ENCODE measurements at regions not wholly inside any gene's neighbourhood (a gene's known extent, or its start where the extent isn't known, plus 50 kb on each side); places are given as distances from the start of the nearest gene placed in this dataset.

DNA sequence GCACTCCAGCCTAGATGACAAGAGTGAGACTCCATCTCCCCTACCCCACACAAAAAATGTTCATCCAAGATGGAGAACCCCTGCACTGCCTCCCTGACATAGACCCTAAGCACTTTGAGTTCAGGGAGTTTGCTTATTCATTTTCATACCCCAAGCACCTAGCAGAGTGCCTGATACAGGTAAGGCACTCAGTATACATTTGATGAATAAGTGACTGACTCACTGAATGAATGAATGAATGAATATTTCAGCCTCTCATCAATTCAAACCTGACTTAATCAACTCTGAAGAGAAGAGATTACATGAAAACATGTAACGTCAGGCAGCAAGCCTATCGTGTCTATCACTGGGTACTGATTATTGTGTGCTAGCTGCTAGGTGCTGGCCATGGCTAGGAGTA, 121.3 kb upstream of the GADD45A start:
- in situ Hi-C loops (cut with MboI; ENCODE audit: low pct_ligation_motif_present in 1 of 4, low pct_unique_long_range_greater_than_20kb in 1 of 4, low sequenced_read_pairs in 3 of 4) (loop anchor here in 1 of 4 donors (10.0 kb wide), 1 partner anchor 191 kb away; no protein-coding TSS in a partner anchor), intact Hi-C loops (cut with DNase I; ENCODE audit: low total_unique reads) (no loop called here)
- Histone ChIP-seq H3K27ac (peak overlapping the region in 3 of 4 donors; percentile 8 to 57 (median 49)), H3K4me3 (no peak overlapping the region), H3K36me3 (no peaks in the 10 kb centered on the region), H3K9me3 (no peaks in the 10 kb centered on the region), H3K4me1 (peaks cover 0 to 24% (median 11%) of the 10 kb centered on the region in 4 donors), H3K27me3 (no peaks in the 10 kb centered on the region)
- no peak for DNase-seq
- TF ChIP-seq EP300 (IDR thresholded peaks at IDR 0.05; ENCODE audit: low read depth) = no peak
- TF ChIP-seq, protein P1, sequence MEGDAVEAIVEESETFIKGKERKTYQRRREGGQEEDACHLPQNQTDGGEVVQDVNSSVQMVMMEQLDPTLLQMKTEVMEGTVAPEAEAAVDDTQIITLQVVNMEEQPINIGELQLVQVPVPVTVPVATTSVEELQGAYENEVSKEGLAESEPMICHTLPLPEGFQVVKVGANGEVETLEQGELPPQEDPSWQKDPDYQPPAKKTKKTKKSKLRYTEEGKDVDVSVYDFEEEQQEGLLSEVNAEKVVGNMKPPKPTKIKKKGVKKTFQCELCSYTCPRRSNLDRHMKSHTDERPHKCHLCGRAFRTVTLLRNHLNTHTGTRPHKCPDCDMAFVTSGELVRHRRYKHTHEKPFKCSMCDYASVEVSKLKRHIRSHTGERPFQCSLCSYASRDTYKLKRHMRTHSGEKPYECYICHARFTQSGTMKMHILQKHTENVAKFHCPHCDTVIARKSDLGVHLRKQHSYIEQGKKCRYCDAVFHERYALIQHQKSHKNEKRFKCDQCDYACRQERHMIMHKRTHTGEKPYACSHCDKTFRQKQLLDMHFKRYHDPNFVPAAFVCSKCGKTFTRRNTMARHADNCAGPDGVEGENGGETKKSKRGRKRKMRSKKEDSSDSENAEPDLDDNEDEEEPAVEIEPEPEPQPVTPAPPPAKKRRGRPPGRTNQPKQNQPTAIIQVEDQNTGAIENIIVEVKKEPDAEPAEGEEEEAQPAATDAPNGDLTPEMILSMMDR (IDR thresholded peaks at IDR 0.05) = no peak
- no peak for TF ChIP-seq POLR2A (IDR thresholded peaks at IDR 0.05)
- no peak for TF ChIP-seq POLR2AphosphoS5 (IDR thresholded peaks at IDR 0.05)
- WGBS, 2 donors (ENCODE audit: low coverage in 1 of 2) = 70 to 78% methylated on average over 2 of the region's 2 CpGs

DNA sequence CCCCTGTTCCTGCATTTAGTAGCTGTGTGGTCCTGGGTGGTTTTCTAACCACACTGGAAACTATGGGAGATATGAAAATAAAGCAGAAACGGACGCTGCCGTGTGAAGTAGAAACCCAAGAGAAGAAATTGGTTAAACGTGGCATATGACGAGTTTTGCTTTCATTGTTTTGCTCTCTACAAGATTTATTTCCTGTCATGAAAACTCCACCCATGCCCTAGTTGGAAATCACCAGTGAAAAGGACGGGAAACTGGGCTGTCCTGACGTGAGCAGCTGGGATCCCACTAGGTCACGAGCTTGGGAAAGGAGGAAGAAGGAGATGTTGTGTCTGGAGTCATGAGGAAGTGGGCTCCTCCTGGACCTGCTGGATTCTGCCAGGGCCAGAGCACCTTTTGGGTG, 120.8 kb upstream of the GADD45A start:
- Histone ChIP-seq H3K27ac (peak overlapping the region in 3 of 4 donors; percentile 8 to 57 (median 49)), H3K27me3 (no peaks in the 10 kb centered on the region), H3K36me3 (no peaks in the 10 kb centered on the region), H3K4me3 (no peak overlapping the region), H3K9me3 (no peaks in the 10 kb centered on the region), H3K4me1 (peaks cover 0 to 24% (median 11%) of the 10 kb centered on the region in 4 donors)
- WGBS, 2 donors (ENCODE audit: low coverage in 1 of 2) = 45 to 50% methylated on average over 5 to 8 of the region's 8 CpGs
- DNase-seq = peak; percentile 34
- TF ChIP-seq, protein P1 (IDR thresholded peaks at IDR 0.05) = no peak
- TF ChIP-seq POLR2AphosphoS5 (IDR thresholded peaks at IDR 0.05) (peak in 1 of 3 donors; percentile 14), POLR2A (IDR thresholded peaks at IDR 0.05) (no peak), EP300 (IDR thresholded peaks at IDR 0.05; ENCODE audit: low read depth) (peak; percentile 11)
- intact Hi-C loops (cut with DNase I; ENCODE audit: low total_unique reads) (no loop called here), in situ Hi-C loops (cut with MboI; ENCODE audit: low pct_ligation_motif_present in 1 of 4, low pct_unique_long_range_greater_than_20kb in 1 of 4, low sequenced_read_pairs in 3 of 4) (loop anchor here in 1 of 4 donors (10.0 kb wide), 1 partner anchor 191 kb away; no protein-coding TSS in a partner anchor)

GRCh38 chr1:67566803-67567377, 118.1 kb upstream of the GADD45A start:
- Histone ChIP-seq H3K27me3 (no peaks in the 10 kb centered on the region), H3K4me1 (peaks cover 0 to 25% (median 15%) of the 10 kb centered on the region in 4 donors), H3K4me3 (no peak overlapping the region), H3K27ac (no peak overlapping the region), H3K36me3 (no peaks in the 10 kb centered on the region), H3K9me3 (no peaks in the 10 kb centered on the region)
- TF ChIP-seq EP300 (IDR thresholded peaks at IDR 0.05; ENCODE audit: low read depth) (no peak), POLR2A (IDR thresholded peaks at IDR 0.05) (no peak), POLR2AphosphoS5 (IDR thresholded peaks at IDR 0.05) (no peak)
- TF ChIP-seq, protein P1 (IDR thresholded peaks at IDR 0.05) = no peak
- no peak for DNase-seq
- intact Hi-C loops (cut with DNase I; ENCODE audit: low total_unique reads) (no loop called here), in situ Hi-C loops (cut with MboI; ENCODE audit: low pct_ligation_motif_present in 1 of 4, low pct_unique_long_range_greater_than_20kb in 1 of 4, low sequenced_read_pairs in 3 of 4) (loop anchor here in 1 of 4 donors (10.0 kb wide), 1 partner anchor 188 kb away; no protein-coding TSS in a partner anchor)
- 72 to 86% methylated on average over 1 to 2 of the region's 2 CpGs for WGBS, 2 donors (ENCODE audit: low coverage in 1 of 2)

DNA sequence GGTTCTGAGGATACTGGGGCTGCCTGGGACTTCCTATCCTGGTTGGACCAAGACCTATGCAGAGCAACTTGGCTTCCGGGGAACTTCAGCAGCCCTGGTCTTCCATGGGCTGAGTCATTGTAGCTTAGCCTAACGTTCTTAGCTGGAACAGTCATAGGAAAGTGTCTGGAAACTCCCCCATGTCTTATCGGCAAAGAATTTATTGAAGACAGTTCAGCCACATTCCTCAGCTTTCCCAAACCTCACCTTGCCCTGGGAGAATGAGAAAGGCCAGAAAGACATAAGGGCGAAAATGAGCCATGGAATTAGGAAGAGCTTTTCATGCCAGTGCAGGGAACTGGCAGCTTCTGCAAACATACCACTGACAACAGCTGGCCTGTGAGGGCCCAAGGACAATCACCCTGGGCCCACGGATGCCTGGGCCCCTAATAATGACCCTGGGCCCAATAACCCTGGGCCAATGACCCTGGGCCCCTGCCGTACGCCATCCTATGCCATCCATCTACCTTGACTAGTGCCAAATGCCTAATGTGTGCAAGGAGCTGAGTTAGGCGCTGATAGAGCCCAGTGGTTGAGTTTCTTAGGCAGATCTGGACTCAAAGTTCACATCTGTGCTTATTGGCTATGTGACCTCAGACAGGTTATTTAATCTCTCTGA, 114.4 kb upstream of the GADD45A start:
- peaks cover 0 to 30% (median 25%) of the 10 kb centered on the region in 4 donors for H3K4me1 ChIP-seq
- no peaks in the 10 kb centered on the region for H3K9me3 ChIP-seq
- in situ Hi-C loops (cut with MboI; ENCODE audit: low pct_ligation_motif_present in 1 of 4, low pct_unique_long_range_greater_than_20kb in 1 of 4, low sequenced_read_pairs in 3 of 4) = no loop called here
- H3K27ac ChIP-seq = peak overlapping the region in 1 of 4 donors; percentile 64
- 74 to 100% methylated on average over 1 to 8 of the region's 8 CpGs for WGBS, 2 donors (ENCODE audit: low coverage in 1 of 2)
- intact Hi-C loops (cut with DNase I; ENCODE audit: low total_unique reads) = loop anchor here (10.0 kb wide), 1 partner anchor 74 kb away; no protein-coding TSS in a partner anchor
- H3K36me3 ChIP-seq = no peaks in the 10 kb centered on the region
- H3K27me3 ChIP-seq = no peaks in the 10 kb centered on the region
- DNase-seq = no peak
- H3K4me3 ChIP-seq = no peak overlapping the region
- TF ChIP-seq, protein P1 (IDR thresholded peaks at IDR 0.05) = no peak
- no peak for TF ChIP-seq EP300 (IDR thresholded peaks at IDR 0.05; ENCODE audit: low read depth)
- TF ChIP-seq POLR2AphosphoS5 (IDR thresholded peaks at IDR 0.05) = no peak
- TF ChIP-seq POLR2A (IDR thresholded peaks at IDR 0.05) = no peak

Measured in transverse colon (tissue), 4 donors.